ENCODE measurements at regions not wholly inside any gene's neighbourhood (a gene's known extent, or its start where the extent isn't known, plus 50 kb on each side); places are given as distances from the start of the nearest gene placed in this dataset.

GRCh38 chr15:69858456-69858855 is 239.3 kb downstream of the TLE3 start:
- no peaks in the 10 kb centered on the region for H3K9me3 ChIP-seq
- H3K36me3 ChIP-seq = no peaks in the 10 kb centered on the region
- intact Hi-C loops (cut with DNase I) = no loop called here
- H3K4me1 ChIP-seq = no peaks in the 10 kb centered on the region
- no peak overlapping the region for H3K4me3 ChIP-seq
- TF ChIP-seq POLR2AphosphoS5 (IDR thresholded peaks at IDR 0.05; ENCODE audit: insufficient read depth in 1 of 2, low read depth in 1 of 2) = no peak
- no peak for TF ChIP-seq POLR2A (IDR thresholded peaks at IDR 0.05)
- no peak for TF ChIP-seq CTCF (IDR thresholded peaks at IDR 0.05)
- no peak for DNase-seq (ENCODE audit: extremely low spot score in 2 of 2)
- H3K27me3 ChIP-seq = no peaks in the 10 kb centered on the region
- no peak overlapping the region for H3K27ac ChIP-seq

- no peak for DNase-seq (ENCODE audit: extremely low spot score in 2 of 2)
- H3K4me1 ChIP-seq = no peaks in the 10 kb centered on the region
- no peak overlapping the region for H3K4me3 ChIP-seq
- H3K9me3 ChIP-seq = no peaks in the 10 kb centered on the region
- H3K36me3 ChIP-seq = no peaks in the 10 kb centered on the region
- no peak overlapping the region for H3K27ac ChIP-seq
- TF ChIP-seq CTCF (IDR thresholded peaks at IDR 0.05) (no peak), POLR2A (IDR thresholded peaks at IDR 0.05) (no peak), POLR2AphosphoS5 (IDR thresholded peaks at IDR 0.05; ENCODE audit: insufficient read depth in 1 of 2, low read depth in 1 of 2) (no peak)
- H3K27me3 ChIP-seq = no peaks in the 10 kb centered on the region
- intact Hi-C loops (cut with DNase I) = no loop called here
Observed at GRCh38 chr15:69859866-69860265, 237.9 kb downstream of the TLE3 start.

GRCh38 chr15:69860321-69860720 is 237.4 kb downstream of the TLE3 start:
- H3K27me3 ChIP-seq = no peaks in the 10 kb centered on the region
- intact Hi-C loops (cut with DNase I) = no loop called here
- no peak overlapping the region for H3K27ac ChIP-seq
- DNase-seq (ENCODE audit: extremely low spot score in 2 of 2) = no peak
- no peaks in the 10 kb centered on the region for H3K36me3 ChIP-seq
- H3K4me1 ChIP-seq = no peaks in the 10 kb centered on the region
- no peaks in the 10 kb centered on the region for H3K9me3 ChIP-seq
- H3K4me3 ChIP-seq = no peak overlapping the region
- TF ChIP-seq CTCF (IDR thresholded peaks at IDR 0.05) = no peak
- no peak for TF ChIP-seq POLR2A (IDR thresholded peaks at IDR 0.05)
- TF ChIP-seq POLR2AphosphoS5 (IDR thresholded peaks at IDR 0.05; ENCODE audit: insufficient read depth in 1 of 2, low read depth in 1 of 2) = no peak

- Histone ChIP-seq H3K27me3 (no peaks in the 10 kb centered on the region), H3K27ac (no peak overlapping the region), H3K4me1 (no peaks in the 10 kb centered on the region), H3K4me3 (no peak overlapping the region), H3K9me3 (no peaks in the 10 kb centered on the region), H3K36me3 (no peaks in the 10 kb centered on the region)
- DNase-seq (ENCODE audit: extremely low spot score in 2 of 2) = no peak
- intact Hi-C loops (cut with DNase I) = no loop called here
- TF ChIP-seq POLR2A (IDR thresholded peaks at IDR 0.05) = no peak
- TF ChIP-seq CTCF (IDR thresholded peaks at IDR 0.05) = no peak
- no peak for TF ChIP-seq POLR2AphosphoS5 (IDR thresholded peaks at IDR 0.05; ENCODE audit: insufficient read depth in 1 of 2, low read depth in 1 of 2)
Observed at GRCh38 chr15:69860921-69861320, 236.8 kb downstream of the TLE3 start.

- DNase-seq (ENCODE audit: extremely low spot score in 2 of 2) = no peak
- intact Hi-C loops (cut with DNase I) = no loop called here
- TF ChIP-seq POLR2A (IDR thresholded peaks at IDR 0.05) (no peak), CTCF (IDR thresholded peaks at IDR 0.05) (no peak), POLR2AphosphoS5 (IDR thresholded peaks at IDR 0.05; ENCODE audit: insufficient read depth in 1 of 2, low read depth in 1 of 2) (no peak)
- Histone ChIP-seq H3K4me3 (no peak overlapping the region), H3K27ac (no peak overlapping the region), H3K36me3 (no peaks in the 10 kb centered on the region), H3K9me3 (no peaks in the 10 kb centered on the region), H3K4me1 (no peaks in the 10 kb centered on the region), H3K27me3 (no peaks in the 10 kb centered on the region)
Observed at GRCh38 chr15:69861331-69862171, 236.2 kb downstream of the TLE3 start.

Measured in vagina (tissue), 2 donors.